NB4 (cell line): ENCODE measurements at regions not wholly inside any gene's neighbourhood (a gene's known extent, or its start where the extent isn't known, plus 50 kb on each side); places are given as distances from the start of the nearest gene placed in this dataset.

Experiments
- CTCF ChIP-seq: IDR thresholded peaks from one replicate; pipeline ENCODE4 v1.5.1; 2012; ENCODE audit warnings: low read depth, low read length
- MAX ChIP-seq: IDR thresholded peaks from 2 replicates; pipeline ENCODE4 v1.6.1; 2011; ENCODE audit warnings: low read depth, low read length
- MYC ChIP-seq: IDR thresholded peaks from 2 replicates; pipeline ENCODE4 v1.6.1; 2011; ENCODE audit warnings: low read depth, low read length
- POLR2A ChIP-seq: IDR thresholded peaks from 2 replicates; pipeline ENCODE4 v1.6.1; 2011; ENCODE audit warnings: mild to moderate bottlenecking; ENCODE audit not compliant: insufficient read length; ENCODE audit errors: extremely low read depth

GRCh38 chr20:22887796-22888195 is 147.3 kb upstream of the SSTR4 start:
- TF ChIP-seq CTCF: no peak
- TF ChIP-seq MAX: no peak
- no peak for TF ChIP-seq POLR2A
- no peak for TF ChIP-seq MYC
